Hematopoietic multipotent progenitor cell treated with erythropoietin and hydrocortisone succinate and interleukin-3 and kit ligand, for 4 days (in vitro differentiated cells): ENCODE measurements at regions not wholly inside any gene's neighbourhood (a gene's known extent, or its start where the extent isn't known, plus 50 kb on each side); places are given as distances from the start of the nearest gene placed in this dataset.
A peak's percentile ranks its signal among the peaks of the same experiment; 100 is the strongest.

Source experiments
- DNase-seq: peaks from one replicate; pipeline ENCODE4 v3.0.0-alpha.2; 2015

DNA sequence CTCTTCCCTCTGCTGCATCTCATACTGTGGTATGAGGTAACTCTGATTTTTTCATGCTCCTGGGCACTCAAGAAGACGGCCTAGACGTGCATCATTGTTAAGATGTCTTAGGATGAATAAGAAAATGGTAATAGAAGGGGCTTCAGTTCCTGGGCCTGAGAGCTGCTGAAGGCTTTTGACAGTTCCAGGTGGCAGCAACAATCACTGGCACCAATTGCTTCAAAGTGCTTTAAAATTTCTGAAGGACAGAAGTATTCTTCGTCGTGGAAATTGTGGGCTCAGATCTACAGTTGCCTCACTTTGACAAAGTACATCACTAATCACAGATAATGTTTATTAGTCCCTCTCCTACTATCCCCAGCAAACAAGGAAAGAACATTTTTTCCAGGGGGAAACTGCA, 536.6 kb upstream of the CAMK1G start:
- no peak for DNase-seq

DNA sequence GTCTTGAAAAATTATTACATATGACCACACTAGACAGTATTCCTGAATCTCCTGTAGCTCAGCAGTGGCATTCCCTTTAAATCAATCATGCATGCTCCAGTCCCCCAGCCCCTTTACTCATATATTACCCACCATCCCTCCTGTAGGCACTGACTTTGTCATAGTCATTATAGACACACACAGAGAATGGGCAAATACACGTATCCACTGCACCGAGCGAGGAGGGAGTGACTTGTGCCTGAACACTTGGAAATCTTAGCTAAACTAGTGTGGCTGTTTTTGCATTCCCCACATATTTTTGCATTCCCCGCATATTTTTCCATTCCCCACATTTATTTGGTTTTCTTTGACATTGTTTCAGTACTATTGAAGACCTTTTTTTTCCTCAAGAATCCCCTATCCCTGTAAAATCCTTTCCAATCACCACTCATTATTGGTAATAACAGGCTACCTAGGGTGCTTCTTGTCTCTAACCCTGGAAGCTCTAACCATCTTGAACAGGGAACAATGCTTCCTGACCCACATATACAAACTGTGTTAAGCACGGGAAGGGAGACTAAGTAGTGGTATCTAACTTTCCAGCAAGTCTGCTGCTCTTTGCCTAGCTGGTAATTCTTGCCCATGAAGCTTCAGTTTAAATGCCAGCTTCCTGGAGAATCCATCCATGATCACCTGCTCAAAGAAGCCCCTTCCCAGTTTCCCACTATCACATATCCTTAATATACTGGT, 534.4 kb upstream of the CAMK1G start:
- no peak for DNase-seq

DNA sequence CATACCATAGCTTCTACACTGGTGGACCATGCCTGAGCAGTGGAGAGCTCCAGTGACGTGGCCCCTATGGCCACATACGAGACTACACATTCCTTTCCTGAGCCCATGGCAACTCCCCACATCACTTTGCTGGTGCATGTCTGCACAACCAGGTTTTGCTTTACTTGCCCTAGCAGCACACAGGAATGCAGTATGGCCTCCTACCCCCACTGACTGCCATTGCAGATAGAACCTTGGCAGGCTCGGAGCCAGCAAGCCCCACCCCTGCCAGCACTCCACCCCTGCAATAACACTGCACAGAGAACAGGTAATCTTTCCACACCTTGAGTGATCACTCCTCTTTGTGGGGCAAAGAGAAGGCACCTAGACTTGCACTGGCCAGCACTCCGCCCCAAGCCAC, 531.9 kb upstream of the CAMK1G start:
- no peak for DNase-seq

DNA sequence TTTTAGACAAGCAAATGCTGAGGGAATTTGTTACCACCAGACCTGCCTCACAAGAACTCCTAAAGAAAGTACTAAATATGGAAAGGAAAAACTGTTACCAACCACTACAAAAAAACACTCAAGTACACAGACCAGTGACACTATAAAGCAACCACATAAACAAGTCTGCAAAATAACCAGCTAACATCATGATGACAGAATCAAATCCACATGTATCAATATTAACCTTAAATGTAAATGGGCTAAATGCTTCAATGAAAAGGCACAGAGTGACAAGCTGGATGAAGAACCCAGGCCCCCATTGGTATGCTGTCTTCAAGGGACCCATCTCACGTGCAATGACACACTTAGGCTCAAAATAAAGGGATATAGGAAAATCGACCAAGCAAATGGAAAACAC, 529.9 kb upstream of the CAMK1G start:
- no peak for DNase-seq

DNA sequence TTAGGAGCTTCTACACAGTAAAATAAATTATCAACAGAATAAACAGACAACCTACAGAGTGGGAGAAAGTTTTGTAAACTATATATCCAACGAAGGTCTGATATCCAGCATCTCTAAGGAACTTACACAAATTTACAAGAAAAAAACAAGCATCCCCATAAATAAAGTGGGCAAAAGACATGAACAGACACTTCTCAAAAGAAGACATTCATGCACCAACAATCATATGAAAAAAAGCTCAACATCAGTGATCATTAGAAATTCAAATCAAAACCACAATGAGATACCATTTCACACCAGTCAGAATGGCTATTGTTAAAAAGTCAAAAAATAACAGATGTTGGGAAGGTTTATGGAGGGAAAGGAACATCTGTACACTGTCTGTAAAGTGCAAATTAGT, 526.4 kb upstream of the CAMK1G start:
- no peak for DNase-seq

DNA sequence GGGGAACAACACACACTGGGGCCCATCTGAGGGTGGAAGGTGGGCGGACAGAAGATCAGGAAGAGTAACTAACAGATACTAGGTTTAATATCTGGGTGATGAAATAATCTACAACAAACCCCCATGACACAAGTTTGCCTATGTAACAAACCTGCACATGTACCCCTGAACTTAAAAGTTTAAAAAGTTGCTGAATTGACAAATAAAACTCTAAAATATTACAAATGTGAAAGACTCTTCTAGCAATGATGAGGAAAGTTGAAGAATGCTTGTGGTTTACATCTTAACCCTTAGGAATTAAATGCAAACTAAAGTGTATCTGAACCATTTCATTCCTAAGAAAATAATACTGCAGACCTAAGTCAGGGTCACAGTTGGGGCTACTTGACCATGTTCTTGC, 525.6 kb upstream of the CAMK1G start:
- no peak for DNase-seq

DNA sequence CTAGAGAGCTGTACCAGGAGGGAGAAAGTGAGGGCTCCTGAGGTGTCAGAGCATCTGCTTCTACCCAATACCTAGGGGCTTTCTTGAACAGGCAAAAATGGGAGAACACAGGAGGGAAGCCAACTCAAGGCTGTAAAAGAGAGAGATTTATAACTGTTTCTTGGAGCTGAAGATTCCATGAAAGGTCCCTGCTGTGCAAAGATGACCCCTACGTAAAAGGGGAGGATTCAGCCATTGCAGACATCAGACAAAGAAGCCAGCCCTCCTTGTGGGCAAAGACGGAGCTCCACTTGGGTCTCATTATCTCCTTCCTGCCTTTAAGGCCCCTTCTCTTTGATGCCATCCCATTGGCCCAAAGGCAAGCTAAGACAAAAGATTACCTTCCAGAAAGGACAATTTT, 524.1 kb upstream of the CAMK1G start:
- DNase-seq, result no peak

DNA sequence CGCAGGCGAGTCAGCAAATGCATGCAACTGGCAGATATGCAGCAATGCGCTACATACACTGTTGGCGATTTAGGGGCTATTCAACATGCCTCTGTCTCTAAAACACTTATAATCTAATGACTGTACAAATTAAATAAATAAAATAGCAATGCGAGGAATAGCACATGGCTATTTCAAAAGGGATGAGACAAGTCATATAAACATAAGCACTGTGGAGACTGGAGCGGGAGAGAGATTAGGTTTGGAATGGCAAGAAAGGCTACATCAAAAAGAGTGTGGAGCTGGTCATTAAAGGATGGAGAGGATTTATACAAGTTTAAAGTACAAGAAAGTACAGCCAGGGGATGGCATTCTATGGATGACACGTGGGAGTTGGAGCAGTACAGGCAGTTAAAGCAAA, 523.5 kb upstream of the CAMK1G start:
- DNase-seq, result no peak

DNA sequence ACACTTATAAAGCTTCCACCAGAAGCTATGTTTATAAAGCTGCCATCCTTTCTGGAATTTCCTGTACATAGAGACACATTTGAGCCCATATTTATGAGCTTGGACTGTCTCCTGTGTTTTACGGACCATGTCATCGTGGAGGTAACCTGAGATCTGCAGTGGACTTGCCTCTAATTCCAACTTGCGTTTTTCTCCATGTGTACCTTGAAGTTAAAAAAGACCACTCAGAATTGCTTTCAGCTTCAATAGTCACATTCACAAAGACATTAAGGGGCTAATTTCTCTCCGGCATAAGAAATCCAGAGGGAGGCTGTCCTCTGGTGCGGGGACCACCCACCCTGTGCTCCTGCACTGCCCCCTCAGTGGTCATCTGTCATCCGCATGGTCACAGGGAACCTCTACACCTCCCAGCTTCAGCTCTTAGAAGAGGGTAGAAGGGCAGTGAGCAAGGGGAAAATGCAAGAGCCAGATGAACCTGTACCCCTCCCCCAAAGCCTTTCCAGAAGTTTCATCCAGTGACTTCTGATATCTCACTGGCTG, 521.4 kb upstream of the CAMK1G start:
- no peak for DNase-seq

DNA sequence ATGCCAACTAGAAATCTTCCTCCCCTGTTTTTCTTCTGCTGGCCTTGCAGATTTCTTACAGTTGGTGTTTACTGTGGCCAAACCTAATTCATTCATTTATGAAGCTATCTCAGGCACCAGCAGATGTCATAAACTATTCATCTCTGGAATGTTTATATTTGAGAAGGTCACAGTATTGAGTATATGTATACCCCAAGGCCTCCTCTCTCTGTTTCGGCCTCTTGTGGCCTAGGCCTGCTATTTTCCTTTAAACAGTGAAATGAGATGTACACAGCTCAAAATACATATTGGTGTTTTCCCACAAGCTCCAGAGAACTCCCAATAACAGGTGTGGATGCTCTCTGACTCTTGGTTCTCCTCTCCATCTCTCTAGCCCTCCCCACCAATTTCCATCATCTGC, 520.7 kb upstream of the CAMK1G start:
- DNase-seq, result no peak

DNA sequence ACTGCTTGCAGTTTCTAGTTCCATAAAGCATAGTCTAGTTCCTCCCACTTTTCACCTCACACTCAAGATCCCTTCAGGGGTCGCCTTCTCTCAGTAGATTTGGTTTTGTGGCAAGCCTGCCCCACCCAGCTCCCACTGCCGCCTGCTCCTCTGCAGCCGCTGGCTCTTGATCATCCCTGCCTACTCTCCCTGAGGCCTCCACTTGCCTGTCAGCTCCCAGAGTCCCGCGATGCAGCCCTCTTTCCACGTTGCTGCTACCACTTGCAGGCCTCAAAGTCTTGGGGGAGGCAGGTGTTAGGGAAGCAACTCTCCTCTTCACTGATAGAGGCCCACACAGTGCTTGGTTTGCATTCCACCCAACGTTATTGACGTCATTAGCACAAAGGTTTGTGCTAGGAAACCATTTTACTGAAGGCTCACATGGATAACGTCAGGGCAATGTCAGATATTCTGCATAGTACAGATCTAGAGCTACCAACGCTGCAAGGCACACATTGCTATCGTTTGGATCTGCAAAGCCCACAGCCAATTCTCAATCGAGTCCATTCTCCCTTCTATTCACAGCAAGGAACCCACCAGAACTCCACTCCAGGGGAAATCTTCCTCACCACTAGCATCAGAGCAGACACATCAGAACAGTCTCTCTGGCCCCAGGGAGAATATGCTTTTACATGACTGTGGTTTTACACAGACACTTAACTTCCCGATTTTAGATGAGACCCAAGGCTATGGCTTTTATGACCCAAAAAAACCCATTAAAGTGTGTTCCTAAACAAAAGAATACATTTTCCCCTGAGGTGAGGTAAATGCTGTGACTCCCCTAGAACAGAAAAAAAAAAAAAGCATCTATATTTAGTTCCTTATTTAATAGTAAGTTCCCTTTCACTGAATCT, 519.5 kb upstream of the CAMK1G start:
- DNase-seq, result peak; percentile 3

DNA sequence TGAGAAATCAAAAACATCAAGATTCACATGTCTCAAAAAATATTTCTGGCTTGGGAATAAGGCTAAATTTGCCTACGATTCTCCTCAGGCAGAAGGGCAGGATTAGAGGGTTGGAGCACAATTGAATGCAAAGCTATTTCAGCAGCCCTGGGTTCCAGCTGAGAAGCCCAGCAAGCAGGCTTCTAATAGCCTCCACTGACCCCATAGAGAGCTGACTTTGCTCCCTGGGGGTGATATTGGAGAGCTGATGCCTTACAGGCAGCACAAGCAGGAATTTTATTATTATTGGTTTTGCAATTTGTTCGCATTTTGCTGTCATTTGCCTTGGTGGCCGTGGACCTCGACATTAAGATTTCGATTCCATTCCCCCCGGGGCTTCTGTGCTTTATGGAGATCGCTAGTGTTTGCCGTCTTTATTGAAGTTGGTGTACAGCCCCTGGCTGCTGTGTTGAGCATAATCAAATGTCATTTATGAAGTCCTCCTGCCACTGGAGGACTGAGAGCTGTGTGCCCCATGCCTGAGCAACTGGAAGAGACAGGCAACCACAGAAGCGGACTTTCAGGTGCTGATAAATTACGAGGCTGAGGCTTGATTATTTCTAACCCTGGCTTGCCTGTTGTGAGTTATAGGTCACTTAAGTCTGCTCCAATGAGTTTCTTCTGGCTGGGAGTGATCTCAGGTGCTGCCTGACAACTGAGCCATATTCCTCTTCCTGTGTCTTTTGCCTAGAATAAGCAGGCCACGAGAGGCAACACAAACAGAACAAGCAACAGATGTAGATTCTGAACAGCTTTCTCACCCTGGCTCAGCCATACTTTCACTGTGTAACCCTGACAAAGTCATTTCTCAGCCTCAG, 518.4 kb upstream of the CAMK1G start:
- DNase-seq, result no peak

DNA sequence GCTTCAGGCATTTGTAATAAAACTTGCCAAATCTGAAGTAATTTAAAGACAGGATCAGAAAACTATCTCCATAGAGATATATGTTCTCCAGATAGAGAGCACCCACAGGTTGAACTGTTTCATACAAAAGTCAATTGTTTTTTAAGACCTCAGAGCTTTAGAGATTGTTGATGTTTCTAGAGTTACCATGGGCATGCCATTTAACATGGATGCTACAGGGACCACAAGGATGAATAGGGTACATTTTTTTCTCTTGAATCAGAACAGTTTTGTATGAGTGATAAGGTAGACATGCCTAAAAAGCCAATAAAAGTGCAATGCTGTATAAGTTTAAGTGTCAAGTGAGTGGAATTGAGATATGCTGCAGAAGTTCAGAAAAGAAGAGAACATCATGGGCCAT, 511.0 kb upstream of the CAMK1G start:
- no peak for DNase-seq

DNA sequence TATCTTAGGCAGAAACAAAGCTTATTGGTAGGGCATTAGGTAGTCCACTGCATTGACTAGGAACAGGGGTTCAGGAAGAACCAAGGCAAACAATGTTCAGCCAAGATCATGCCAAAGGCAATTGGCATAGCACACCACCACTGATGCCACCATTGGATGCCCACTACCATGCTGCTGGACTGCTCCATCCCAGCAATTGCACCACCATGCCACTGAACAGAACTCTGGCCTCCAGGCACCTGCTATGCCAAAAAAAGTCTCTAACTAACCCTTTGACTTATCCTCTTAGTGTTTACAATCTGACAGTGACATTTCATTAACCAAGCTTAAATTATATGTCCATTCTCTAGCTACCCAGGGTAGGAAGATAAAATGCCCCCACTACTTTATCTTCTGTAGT, 509.6 kb upstream of the CAMK1G start:
- DNase-seq, result no peak

DNA sequence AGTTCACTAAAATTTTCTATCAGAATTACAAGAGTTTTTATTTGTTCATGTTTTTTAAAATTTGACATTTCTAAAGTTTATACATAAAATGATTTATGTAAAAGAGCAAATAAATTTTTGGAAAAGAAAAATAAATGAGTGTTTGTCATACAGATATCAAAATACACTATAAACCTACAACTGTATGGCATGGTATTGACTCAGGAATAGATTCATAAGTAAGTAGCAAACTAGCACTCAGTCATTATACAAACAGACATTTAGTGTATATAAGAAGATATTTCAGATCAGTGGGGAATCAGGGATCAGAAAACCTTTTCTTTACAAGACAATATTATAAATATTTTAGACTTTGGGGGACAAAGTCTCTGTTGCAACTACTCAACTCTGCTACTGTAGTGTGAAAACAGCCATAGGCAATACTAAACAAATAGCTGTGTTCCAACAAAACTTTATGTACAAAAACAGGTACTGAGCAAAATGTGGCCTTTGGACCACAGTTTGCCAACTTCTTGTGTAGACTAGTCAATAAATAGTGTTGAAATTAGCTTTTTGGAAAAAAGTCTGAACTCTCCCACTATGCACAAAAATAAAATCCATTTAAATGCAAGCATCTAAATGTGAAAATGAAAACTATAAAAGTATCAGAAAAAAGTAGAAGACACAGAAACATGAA, 508.8 kb upstream of the CAMK1G start:
- DNase-seq, result no peak

DNA sequence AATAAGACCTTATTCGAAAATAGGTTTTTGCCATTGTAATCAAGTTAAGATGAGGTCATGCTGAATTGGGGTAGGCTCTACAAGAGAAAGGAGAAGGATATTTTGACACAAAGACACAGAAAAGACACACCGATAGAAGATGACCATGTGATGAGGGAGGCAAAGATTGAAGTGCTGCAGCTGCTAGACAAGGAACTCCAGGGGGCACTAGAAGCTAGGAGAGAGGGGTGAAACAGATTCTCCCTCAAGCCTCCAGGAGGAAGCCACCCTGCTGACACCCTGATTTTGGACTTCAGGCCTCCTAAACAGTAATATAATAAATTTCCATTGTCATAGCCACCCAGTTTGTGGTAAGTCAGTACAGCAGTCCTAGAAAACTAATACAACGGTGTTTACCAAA, 506.8 kb upstream of the CAMK1G start:
- DNase-seq, result peak; percentile 34

DNA sequence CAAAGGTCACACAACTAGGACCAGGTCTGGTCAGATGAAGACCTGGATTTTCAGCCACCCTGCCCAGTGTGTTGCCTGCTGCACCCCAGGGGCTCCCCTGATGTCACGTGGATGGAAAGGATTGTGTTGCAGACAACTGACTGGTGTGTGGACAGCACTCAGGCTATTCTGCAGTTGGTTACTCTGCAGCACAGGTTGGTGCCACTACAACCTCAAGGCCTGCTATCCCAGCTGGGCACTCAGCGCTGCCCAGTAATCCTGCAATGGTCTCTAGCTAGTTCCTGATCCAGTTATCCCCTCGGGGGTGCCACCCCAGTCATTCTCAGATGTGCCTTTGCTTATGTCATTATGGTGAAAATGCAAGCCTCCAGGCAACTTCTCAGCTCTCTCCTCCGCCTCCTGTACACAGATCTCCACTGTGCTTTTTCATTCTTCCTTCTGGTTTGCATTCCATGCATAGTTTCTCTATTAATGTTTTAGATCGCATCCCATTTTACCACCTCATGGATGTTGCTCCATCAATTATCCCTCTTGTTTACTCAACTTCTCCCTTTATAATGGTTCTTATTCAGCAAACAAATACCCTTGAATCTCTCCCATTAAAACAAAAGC, 503.2 kb upstream of the CAMK1G start:
- DNase-seq, result no peak

DNA sequence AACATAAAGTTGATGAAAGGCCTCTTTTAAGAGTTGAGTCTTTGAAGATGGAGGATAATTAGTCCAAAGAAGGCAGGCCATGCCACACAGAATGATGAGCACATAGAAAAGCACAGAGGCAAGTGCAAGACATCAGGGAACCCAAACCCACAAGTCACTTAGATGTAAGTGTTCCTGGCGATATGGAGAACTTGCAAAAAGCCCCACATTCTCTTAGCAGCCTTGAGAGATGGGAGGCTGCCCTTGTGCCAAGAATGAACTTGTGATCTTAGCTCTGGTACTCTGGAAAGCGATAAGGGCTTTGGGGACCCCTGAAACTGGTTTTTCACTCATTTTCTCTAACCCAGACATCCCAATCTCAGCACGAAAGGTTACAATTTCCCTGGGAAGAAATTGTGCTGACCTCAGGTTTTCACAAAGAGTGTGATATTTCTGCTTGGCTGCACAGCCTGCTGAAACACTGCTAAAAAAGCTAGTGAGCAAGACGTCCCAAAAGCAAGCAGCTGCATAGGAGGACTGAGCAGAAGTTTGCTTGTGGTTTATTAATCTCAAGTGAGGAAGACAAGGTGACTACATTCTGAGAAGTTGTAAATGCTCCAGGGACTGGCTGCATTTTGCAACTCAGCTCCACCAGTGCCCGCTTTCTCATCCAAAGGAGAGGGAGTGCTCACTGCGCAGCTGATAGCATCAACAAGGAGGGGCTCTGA, 496.9 kb upstream of the CAMK1G start:
- DNase-seq, result no peak

DNA sequence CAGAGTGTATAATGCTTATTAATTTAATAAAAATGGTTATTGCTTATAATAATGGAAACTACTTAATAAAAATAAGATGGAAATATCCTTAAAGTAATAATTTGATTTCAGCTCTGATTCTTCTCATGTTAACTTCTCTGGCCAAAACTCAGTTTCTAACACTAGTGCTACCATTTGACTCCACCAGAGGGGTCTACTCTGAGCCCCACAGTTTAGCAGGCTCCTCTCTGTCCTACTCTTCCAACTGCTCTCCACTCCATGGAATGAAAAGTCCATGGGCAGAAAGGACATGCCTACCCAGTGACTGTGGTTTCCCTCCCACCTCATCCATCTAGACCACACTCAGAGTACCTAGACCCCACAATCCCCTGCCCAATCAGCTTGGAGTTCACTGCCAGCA, 489.1 kb upstream of the CAMK1G start:
- DNase-seq, result peak; percentile 3

DNA sequence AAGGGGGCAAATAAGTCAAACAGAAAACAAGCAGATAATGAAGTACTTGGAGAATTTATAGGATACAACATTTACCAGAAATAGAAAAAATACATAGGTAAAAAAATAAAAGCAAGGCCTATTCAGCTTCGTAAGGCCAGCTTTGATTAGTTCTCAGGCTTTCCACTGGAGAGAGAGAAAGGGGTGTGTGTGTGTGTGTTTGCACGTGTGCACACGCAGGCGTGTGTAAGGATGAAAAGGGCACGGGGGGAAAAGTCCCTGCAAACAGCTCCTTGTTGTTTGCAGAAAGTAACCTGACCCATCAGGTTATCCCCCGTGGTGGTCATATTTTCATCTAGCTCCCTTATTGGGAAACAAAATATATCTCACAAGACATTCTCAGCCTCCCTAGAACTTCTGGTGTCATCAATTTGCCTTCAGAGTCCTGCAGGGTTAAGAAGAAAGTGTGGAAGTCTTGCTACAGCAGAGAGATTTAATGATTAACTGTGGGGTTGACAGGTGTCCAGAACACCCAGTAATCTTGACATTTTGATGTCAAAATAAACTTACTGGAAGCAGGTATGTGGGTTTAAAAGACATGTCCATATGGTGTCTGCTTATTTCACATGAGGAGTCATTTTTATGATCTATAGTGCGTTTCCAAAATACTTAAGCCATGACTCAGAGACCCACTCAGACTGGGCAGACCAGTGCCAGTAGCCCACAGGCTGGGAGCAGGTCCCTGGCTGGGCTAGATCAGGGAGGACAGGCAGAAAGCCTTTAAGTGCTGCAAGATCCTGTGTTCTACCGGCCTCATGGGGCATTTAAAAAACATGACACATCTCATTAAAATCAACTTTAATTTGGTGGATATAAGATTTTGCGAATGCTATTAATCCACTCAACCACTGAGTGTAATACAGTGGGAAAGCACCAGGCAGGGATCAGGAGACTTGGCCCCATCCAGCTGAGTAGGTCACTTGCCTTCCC, 487.6 kb upstream of the CAMK1G start:
- DNase-seq, result no peak
